ENCODE measurements at regions not wholly inside any gene's neighbourhood (a gene's known extent, or its start where the extent isn't known, plus 50 kb on each side); places are given as distances from the start of the nearest gene placed in this dataset.

GRCh38 chr2:16226943-16227664, 286.8 kb downstream of the MYCN start:
- no peaks in the 10 kb centered on the region for H3K23me2 ChIP-seq (ENCODE audit: insufficient read length, low read depth, low read length, poor library complexity, severe bottlenecking)
- no peak overlapping the region for H2BK20ac ChIP-seq (ENCODE audit: low read depth, low read length, poor library complexity, severe bottlenecking)
- no peak overlapping the region for H3K4ac ChIP-seq (ENCODE audit: low read depth, low read length)
- H3K27me3 ChIP-seq (ENCODE audit: insufficient read depth, low read length): no peaks in the 10 kb centered on the region
- H3K9me3 Mint-ChIP-seq: no peaks in the 10 kb centered on the region
- peak overlapping the region in 1 of 2 experiments; percentile 49; a peak in 2 of 5 replicates for H3K4me3 Mint-ChIP-seq
- H3K9me3 ChIP-seq (ENCODE audit: control insufficient read depth, low read depth, low read length): no peaks in the 10 kb centered on the region
- peak overlapping the region in 1 of 3 experiments; percentile 36; a peak in 2 of 7 replicates for H3K27ac Mint-ChIP-seq
- no peak overlapping the region for H4K5ac ChIP-seq (ENCODE audit: insufficient read length, low read depth, low read length)
- H3T11ph ChIP-seq (ENCODE audit: low read length): no peak overlapping the region
- H2BK12ac ChIP-seq (ENCODE audit: insufficient read length, low read depth, low read length): no peak overlapping the region
- H3K36me3 Mint-ChIP-seq (ENCODE audit: insufficient read depth in 1 of 3, low read depth in 3 of 3): no peaks in the 10 kb centered on the region
- no peak overlapping the region for H3K4me2 ChIP-seq (ENCODE audit: insufficient read depth, insufficient read length, low read length)
- H3K4me1 ChIP-seq (ENCODE audit: insufficient read depth, low read length): peaks cover 3% of the 10 kb centered on the region; the same call in 1 of the 2 replicates
- no peak overlapping the region for H2AK5ac ChIP-seq (ENCODE audit: insufficient read length, low read length)
- 0 out of 2 replicates have a peak overlapping the region, but pooled peaks have one; percentile 17 for H3K14ac ChIP-seq (ENCODE audit: insufficient read depth, low read length)
- no peak overlapping the region for H3K18ac ChIP-seq (ENCODE audit: insufficient read length, low read depth, low read length)
- H2BK120ac ChIP-seq (ENCODE audit: low read depth, low read length, poor library complexity, severe bottlenecking): no peak overlapping the region
- peaks cover 2% of the 10 kb centered on the region; the same call in 1 of the 2 replicates for H3K27me3 Mint-ChIP-seq (ENCODE audit: low read depth)
- no peak overlapping the region for H3K9ac ChIP-seq (ENCODE audit: extremely low read depth, insufficient read length, low read length)
- no peak overlapping the region for H2BK15ac ChIP-seq (ENCODE audit: low read depth, low read length)
- no peak overlapping the region for H3K23ac ChIP-seq (ENCODE audit: insufficient read length, low read depth, low read length)
- no peak overlapping the region for H3K56ac ChIP-seq (ENCODE audit: insufficient read length, low read depth, low read length)
- no peak overlapping the region for H4K91ac ChIP-seq (ENCODE audit: insufficient read length, low read depth, low read length)
- DNase-seq: no peak
- no peak overlapping the region for H2BK5ac ChIP-seq (ENCODE audit: insufficient read length, low read length)
- no peak for TF ChIP-seq CTCF (conservative IDR thresholded peaks at IDR 0.05)
- H3K79me1 ChIP-seq (ENCODE audit: insufficient read depth, low read depth, low read length, poor library complexity, severe bottlenecking): no peaks in the 10 kb centered on the region
- H4K20me1 ChIP-seq (ENCODE audit: control insufficient read depth, insufficient read depth, insufficient read length): no peaks in the 10 kb centered on the region
- no peak overlapping the region for H4K8ac ChIP-seq (replicated peaks; ENCODE audit: insufficient read length, low read depth, low read length)
- no CpG with 5 or more reads among the region's 21 CpGs for WGBS (ENCODE audit: extremely low coverage, insufficient read length, low lambda C conversion rate)
- H3K4me1 Mint-ChIP-seq: peaks cover 42 to 50% of the 10 kb centered on the region in 2 experiments
- no peaks in the 10 kb centered on the region for H3K79me2 ChIP-seq (ENCODE audit: insufficient read depth, low read length)
- no peak overlapping the region for H3K27ac ChIP-seq (ENCODE audit: insufficient read length, low read depth, low read length)
- no peak overlapping the region for H2AFZ ChIP-seq (ENCODE audit: low read length)

All from H9 (cell line).